ENCODE measurements at regions not wholly inside any gene's neighbourhood (a gene's known extent, or its start where the extent isn't known, plus 50 kb on each side); places are given as distances from the start of the nearest gene placed in this dataset.

- TF ChIP-seq ZNF274 (IDR thresholded peaks at IDR 0.05; ENCODE audit: low read length) (no peak), ZNF274 (tag by site-specific recombination; IDR thresholded peaks at IDR 0.05; ENCODE audit: borderline replicate concordance) (no peak), ZNF776 (tag by site-specific recombination; IDR thresholded peaks at IDR 0.05; ENCODE audit: borderline replicate concordance) (no peak), BCL6B (tag by site-specific recombination; IDR thresholded peaks at IDR 0.05) (no peak)
These were observed 53.2 kb downstream of the IRAG1 start for GRCh38 chr11:10640308-10640707.
